ENCODE measurements at regions not wholly inside any gene's neighbourhood (a gene's known extent, or its start where the extent isn't known, plus 50 kb on each side); places are given as distances from the start of the nearest gene placed in this dataset.

GRCh38 chr16:74140557-74140956 is 156.1 kb upstream of the PSMD7 start:
- Mint-ChIP-seq H3K27ac (no peak overlapping the region), H3K9me3 (peaks cover 0 to 8% of the 10 kb centered on the region in 2 donors), H3K4me3 (no peak overlapping the region), H3K4me1 (no peaks in the 10 kb centered on the region), H3K27me3 (no peaks in the 10 kb centered on the region)
- DNase-seq (no peak), ATAC-seq (no peak)

GRCh38 chr16:74123826-74124225 is 172.8 kb upstream of the PSMD7 start:
- DNase-seq (no peak), ATAC-seq (no peak)
- no peaks in the 10 kb centered on the region for H3K4me1 Mint-ChIP-seq
- H3K4me3 Mint-ChIP-seq, result no peak overlapping the region
- H3K27me3 Mint-ChIP-seq, result no peaks in the 10 kb centered on the region
- no peak overlapping the region for H3K27ac Mint-ChIP-seq
- H3K9me3 Mint-ChIP-seq, result peaks cover 9 to 18% of the 10 kb centered on the region in 2 donors

- Mint-ChIP-seq H3K9me3 (peaks cover 9 to 18% of the 10 kb centered on the region in 2 donors), H3K27me3 (no peaks in the 10 kb centered on the region), H3K4me3 (no peak overlapping the region), H3K27ac (no peak overlapping the region), H3K4me1 (no peaks in the 10 kb centered on the region)
- ATAC-seq (no peak), DNase-seq (no peak)
These were observed 173.4 kb upstream of the PSMD7 start for GRCh38 chr16:74123195-74123594.

GRCh38 chr16:74117798-74118197 is 178.8 kb upstream of the PSMD7 start:
- H3K4me3 Mint-ChIP-seq, result no peak overlapping the region
- no peaks in the 10 kb centered on the region for H3K4me1 Mint-ChIP-seq
- H3K9me3 Mint-ChIP-seq, result no peaks in the 10 kb centered on the region
- no peaks in the 10 kb centered on the region for H3K27me3 Mint-ChIP-seq
- DNase-seq (no peak), ATAC-seq (no peak)
- no peak overlapping the region for H3K27ac Mint-ChIP-seq

- no peak overlapping the region for H3K4me3 Mint-ChIP-seq
- no peaks in the 10 kb centered on the region for H3K4me1 Mint-ChIP-seq
- ATAC-seq, result no peak
- no peaks in the 10 kb centered on the region for H3K9me3 Mint-ChIP-seq
- H3K27ac Mint-ChIP-seq, result peak overlapping the region in 1 of 2 donors; percentile 69
- no peak for DNase-seq
- no peaks in the 10 kb centered on the region for H3K27me3 Mint-ChIP-seq
These were observed 183.1 kb upstream of the PSMD7 start for GRCh38 chr16:74113545-74113944.

- Mint-ChIP-seq H3K27me3 (no peaks in the 10 kb centered on the region), H3K4me3 (no peak overlapping the region), H3K4me1 (peaks cover 11% of the 10 kb centered on the region), H3K27ac (no peak overlapping the region), H3K9me3 (no peaks in the 10 kb centered on the region)
- no peak for DNase-seq
- peak; percentile 65 for ATAC-seq
These were observed 185.1 kb upstream of the PSMD7 start for GRCh38 chr16:74111456-74111982.

GRCh38 chr16:74107795-74108610 is 188.6 kb upstream of the PSMD7 start:
- peak; percentile 26 to 36 for DNase-seq
- H3K4me1 Mint-ChIP-seq, result peaks cover 11% of the 10 kb centered on the region
- no peak overlapping the region for H3K27ac Mint-ChIP-seq
- ATAC-seq, result peak; percentile 59
- peak overlapping the region; percentile 39 to 73 for H3K4me3 Mint-ChIP-seq
- H3K27me3 Mint-ChIP-seq, result no peaks in the 10 kb centered on the region
- peaks cover 0 to under 1% of the 10 kb centered on the region in 2 donors for H3K9me3 Mint-ChIP-seq

GRCh38 chr16:74104022-74104421 is 192.6 kb upstream of the PSMD7 start:
- H3K4me3 Mint-ChIP-seq, result no peak overlapping the region
- H3K4me1 Mint-ChIP-seq, result peaks cover 11% of the 10 kb centered on the region
- DNase-seq, result no peak
- no peaks in the 10 kb centered on the region for H3K27me3 Mint-ChIP-seq
- H3K9me3 Mint-ChIP-seq, result peaks cover 0 to 10% of the 10 kb centered on the region in 2 donors
- no peak overlapping the region for H3K27ac Mint-ChIP-seq
- no peak for ATAC-seq

- peaks cover 0 to 10% of the 10 kb centered on the region in 2 donors for H3K9me3 Mint-ChIP-seq
- H3K27me3 Mint-ChIP-seq, result no peaks in the 10 kb centered on the region
- H3K4me3 Mint-ChIP-seq, result no peak overlapping the region
- no peak for DNase-seq
- H3K4me1 Mint-ChIP-seq, result no peaks in the 10 kb centered on the region
- ATAC-seq, result no peak
- no peak overlapping the region for H3K27ac Mint-ChIP-seq
These were observed 195.1 kb upstream of the PSMD7 start for GRCh38 chr16:74101379-74102137.

GRCh38 chr16:74100395-74101326 is 196.0 kb upstream of the PSMD7 start:
- Mint-ChIP-seq H3K4me3 (no peak overlapping the region), H3K27me3 (no peaks in the 10 kb centered on the region), H3K9me3 (peaks cover 0 to 10% of the 10 kb centered on the region in 2 donors), H3K27ac (no peak overlapping the region), H3K4me1 (no peaks in the 10 kb centered on the region)
- ATAC-seq (no peak), DNase-seq (no peak)

GRCh38 chr16:74099530-74099929 is 197.1 kb upstream of the PSMD7 start:
- no peak overlapping the region for H3K27ac Mint-ChIP-seq
- DNase-seq, result no peak
- no peaks in the 10 kb centered on the region for H3K27me3 Mint-ChIP-seq
- no peaks in the 10 kb centered on the region for H3K4me1 Mint-ChIP-seq
- H3K9me3 Mint-ChIP-seq, result peaks cover 5 to 10% of the 10 kb centered on the region in 2 donors
- no peak overlapping the region for H3K4me3 Mint-ChIP-seq
- ATAC-seq, result no peak

- no peak for DNase-seq
- H3K9me3 Mint-ChIP-seq, result peaks cover 0 to 5% of the 10 kb centered on the region in 2 donors
- H3K27ac Mint-ChIP-seq, result no peak overlapping the region
- H3K27me3 Mint-ChIP-seq, result no peaks in the 10 kb centered on the region
- no peak for ATAC-seq
- no peaks in the 10 kb centered on the region for H3K4me1 Mint-ChIP-seq
- H3K4me3 Mint-ChIP-seq, result no peak overlapping the region
These were observed 201.7 kb upstream of the PSMD7 start for GRCh38 chr16:74094962-74095361.

- peaks cover 0 to 5% of the 10 kb centered on the region in 2 donors for H3K9me3 Mint-ChIP-seq
- H3K27me3 Mint-ChIP-seq, result no peaks in the 10 kb centered on the region
- no peak overlapping the region for H3K4me3 Mint-ChIP-seq
- H3K4me1 Mint-ChIP-seq, result no peaks in the 10 kb centered on the region
- DNase-seq (no peak), ATAC-seq (no peak)
- H3K27ac Mint-ChIP-seq, result no peak overlapping the region
These were observed 202.1 kb upstream of the PSMD7 start for GRCh38 chr16:74094514-74094913.

- ATAC-seq, result no peak
- H3K4me3 Mint-ChIP-seq, result no peak overlapping the region
- no peak for DNase-seq
- peaks cover 0 to 5% of the 10 kb centered on the region in 2 donors for H3K9me3 Mint-ChIP-seq
- no peaks in the 10 kb centered on the region for H3K4me1 Mint-ChIP-seq
- no peak overlapping the region for H3K27ac Mint-ChIP-seq
- H3K27me3 Mint-ChIP-seq, result no peaks in the 10 kb centered on the region
These were observed 204.3 kb upstream of the PSMD7 start for GRCh38 chr16:74092336-74092735.

- Mint-ChIP-seq H3K27me3 (no peaks in the 10 kb centered on the region), H3K4me1 (no peaks in the 10 kb centered on the region), H3K4me3 (no peak overlapping the region), H3K27ac (no peak overlapping the region), H3K9me3 (peaks cover 0 to 5% of the 10 kb centered on the region in 2 donors)
- DNase-seq (no peak), ATAC-seq (no peak)
These were observed 205.7 kb upstream of the PSMD7 start for GRCh38 chr16:74090871-74091270.

Measured in stimulated activated naive CD8-positive, alpha-beta T cell treated with anti-CD3 and anti-CD28 coated beads, Interleukin-15, amount 100 ng/mL, for 72 hours (primary cell).